GM23338 (cell line): ENCODE measurements at regions not wholly inside any gene's neighbourhood (a gene's known extent, or its start where the extent isn't known, plus 50 kb on each side); places are given as distances from the start of the nearest gene placed in this dataset.

ENCODE experiments used
- ATAC-seq: fragments of 200-7000 bp; cut with Tn5 transposase; 3 replicates; pipeline ENCODE4 v1.9.1; 2020
- DNase-seq: peaks from one replicate; pipeline ENCODE4 v3.0.0-alpha.2; 2015; ENCODE audit warnings: low spot score
- H2AFZ ChIP-seq: fragments of 200-600 bp; sonication (generic); 2 replicates; pipeline ENCODE4 v1.8.0; 2016; ENCODE audit warnings: antibody characterized with exemption, mild to moderate bottlenecking, moderate library complexity
- H3F3A ChIP-seq: fragments of 200-600 bp; sonication (generic); replicated peaks from 2 replicates; pipeline ENCODE4 v1.8.0; 2017; ENCODE audit warnings: antibody characterized with exemption, mixed run types, low read depth
- H3K27ac ChIP-seq: fragments of 200-600 bp; sonication (generic); 2 replicates; pipeline ENCODE4 v1.6.1; 2016; ENCODE audit warnings: low read depth
- H3K27me3 ChIP-seq: fragments of 200-600 bp; sonication (generic); 2 replicates; pipeline ENCODE4 v1.8.0; 2016; ENCODE audit warnings: mild to moderate bottlenecking, mixed run types, moderate library complexity; ENCODE audit not compliant: insufficient read depth
- H3K36me3 ChIP-seq: fragments of 200-600 bp; sonication (generic); 2 replicates; pipeline ENCODE4 v1.8.0; 2016; ENCODE audit warnings: mild to moderate bottlenecking; ENCODE audit not compliant: insufficient read depth
- H3K4me1 ChIP-seq: fragments of 200-600 bp; sonication (generic); 2 replicates; pipeline ENCODE4 v1.8.0; 2016; ENCODE audit warnings: mild to moderate bottlenecking, moderate library complexity; ENCODE audit not compliant: insufficient read depth
- H3K4me2 ChIP-seq: fragments of 200-600 bp; sonication (generic); 2 replicates; pipeline ENCODE4 v1.7.1; 2017; ENCODE audit warnings: mixed run types
- H3K4me3 ChIP-seq: fragments of 200-600 bp; sonication (generic); 2 replicates; pipeline ENCODE4 v1.6.1; 2016; ENCODE audit warnings: mixed run types
- H3K79me2 ChIP-seq: fragments of 200-600 bp; sonication (generic); replicated peaks from 2 replicates; pipeline ENCODE4 v1.8.0; 2017; ENCODE audit warnings: mild to moderate bottlenecking; ENCODE audit not compliant: insufficient read depth
- H3K9me2 ChIP-seq: fragments of 200-600 bp; sonication (generic); 2 replicates; pipeline ENCODE4 v1.8.0; 2017; ENCODE audit not compliant: insufficient read depth
- H4K20me1 ChIP-seq: fragments of 200-600 bp; sonication (generic); replicated peaks from 2 replicates; pipeline ENCODE4 v1.8.0; 2017; ENCODE audit warnings: mild to moderate bottlenecking; ENCODE audit not compliant: insufficient read depth
- H3K27ac Mint-ChIP-seq: 2 replicates; pipeline ENCODE4 v1.8.0; 2020; ENCODE audit warnings: inconsistent platforms, mild to moderate bottlenecking, moderate library complexity, mixed read lengths
- H3K27me3 Mint-ChIP-seq: 3 replicates; pipeline ENCODE4 v1.8.0; 2022; ENCODE audit warnings: low read depth, mild to moderate bottlenecking, moderate library complexity, mixed read lengths, inconsistent platforms; ENCODE audit not compliant: insufficient read depth, poor library complexity
- H3K36me3 Mint-ChIP-seq: 3 replicates; pipeline ENCODE4 v1.8.0; 2021; ENCODE audit warnings: low read depth, mild to moderate bottlenecking, inconsistent platforms, moderate library complexity, mixed read lengths
- H3K4me1 Mint-ChIP-seq: 3 replicates; pipeline ENCODE4 v1.8.0; 2020; ENCODE audit warnings: mild to moderate bottlenecking, inconsistent platforms, mixed read lengths
- H3K4me3 Mint-ChIP-seq: 3 replicates; pipeline ENCODE4 v1.8.0; 2021; ENCODE audit warnings: moderate library complexity, mild to moderate bottlenecking, inconsistent platforms, mixed read lengths
- H3K9me3 Mint-ChIP-seq: 3 replicates; pipeline ENCODE4 v1.8.0; 2020; ENCODE audit warnings: moderate library complexity, mild to moderate bottlenecking, inconsistent platforms, mixed read lengths
- CREB1 ChIP-seq: fragments of 250-450 bp; sonication (Bioruptor Pico); IDR thresholded peaks from 2 replicates; pipeline ENCODE4 v1.5.0; 2020; ENCODE audit warnings: low read depth, mild to moderate bottlenecking, moderate library complexity
- ETS1 ChIP-seq: IDR thresholded peaks from 2 replicates; pipeline ENCODE4 v1.6.1; 2016; ENCODE audit warnings: antibody characterized with exemption
- EZH2 ChIP-seq: fragments of 200-600 bp; sonication (generic); IDR thresholded peaks from one replicate; pipeline ENCODE4 v1.8.0; 2017; ENCODE audit warnings: antibody characterized with exemption, mild to moderate bottlenecking, low read depth; ENCODE audit not compliant: unreplicated experiment
- STAT1 ChIP-seq: IDR thresholded peaks from one replicate; pipeline ENCODE4 v1.6.1; 2016; ENCODE audit warnings: antibody characterized with exemption; ENCODE audit not compliant: unreplicated experiment
- ZNF331 ChIP-seq: fragments of 250-450 bp; sonication (Bioruptor Pico); IDR thresholded peaks from 2 replicates; pipeline ENCODE4 v1.5.0; 2020; ENCODE audit warnings: low read depth, mild to moderate bottlenecking, moderate library complexity

GRCh38 chr4:153153339-153153871 is 50.8 kb upstream of the TRIM2 start (continued):
- TF ChIP-seq STAT1, result no peak
- TF ChIP-seq ZNF331 (CRISPR knock-in tag), result no peak
- no peak for TF ChIP-seq EZH2
- no peak for TF ChIP-seq CREB1

GRCh38 chr4:153154007-153154975 is 50.0 kb upstream of the TRIM2 start:
- Histone ChIP-seq H3K4me2 (peak overlapping the region; percentile 97), H2AFZ (peak overlapping the region; percentile 97), H3K9me2 (no peaks in the 10 kb centered on the region), H3K27me3 (peaks cover 76% of the 10 kb centered on the region), H3K27ac (no peak overlapping the region), H3K4me1 (peaks cover 33% of the 10 kb centered on the region), H3K36me3 (no peaks in the 10 kb centered on the region), H3K4me3 (peak overlapping the region; percentile 75), H3F3A (peaks cover 11% of the 10 kb centered on the region), H4K20me1 (no peaks in the 10 kb centered on the region), H3K79me2 (no peaks in the 10 kb centered on the region)
- DNase-seq (no peak), ATAC-seq (no peak)
- TF ChIP-seq ETS1, result no peak
- peaks cover 50% of the 10 kb centered on the region for H3K4me1 Mint-ChIP-seq
- no peaks in the 10 kb centered on the region for H3K36me3 Mint-ChIP-seq
- H3K9me3 Mint-ChIP-seq, result no peaks in the 10 kb centered on the region
- H3K4me3 Mint-ChIP-seq, result peak overlapping the region; percentile 80
- no peak overlapping the region for H3K27ac Mint-ChIP-seq
- peaks cover 46% of the 10 kb centered on the region for H3K27me3 Mint-ChIP-seq
